Panc1 (cell line): ENCODE measurements at regions not wholly inside any gene's neighbourhood (a gene's known extent, or its start where the extent isn't known, plus 50 kb on each side); places are given as distances from the start of the nearest gene placed in this dataset.

Experiments
- ATAC-seq: fragments of 200-7000 bp; cut with Tn5 transposase; 2 replicates; pipeline ENCODE4 v1.9.1; 2020; ENCODE audit warnings: mild to moderate bottlenecking, moderate library complexity
- BruUV-seq: library from RNA; stranded (reverse); fragments of 400-500 nt; replicated peaks from 2 replicates; lab custom pipeline; 2021; lab: Mats Ljungman, UMichigan
- CTCF ChIA-PET: fragments of 300-600 bp; sonication (Branson Sonifier 250); formaldehyde crosslinking; loops from one replicate; lab custom pipeline; 2022; ENCODE audit warnings: antibody characterized with exemption; lab: Charles Lee
- POLR2A ChIA-PET: fragments of 300-600 bp; sonication (Branson Sonifier 250); formaldehyde crosslinking; loops from one replicate; lab custom pipeline; 2022; ENCODE audit warnings: antibody characterized with exemption; lab: Charles Lee
- DNase-seq: peaks from one replicate; pipeline ENCODE4 v3.0.0-alpha.2; 2010; ENCODE audit warnings: low read depth, low spot score
- H3K27ac ChIP-seq: 2 replicates; pipeline ENCODE4 v1.5.1; 2011; ENCODE audit warnings: mild to moderate bottlenecking, low read length, inconsistent platforms
- H3K27me3 ChIP-seq: fragments of 200-500 bp; sonication (Bioruptor generic); 2 replicates; pipeline ENCODE4 v1.6.0; 2014; ENCODE audit warnings: low read length, inconsistent platforms; ENCODE audit not compliant: control insufficient read depth, insufficient read depth
- H3K36me3 ChIP-seq: fragments of 200-500 bp; sonication (Bioruptor generic); 2 replicates; pipeline ENCODE4 v1.5.1; 2014; ENCODE audit warnings: inconsistent platforms, mild to moderate bottlenecking, low read length, moderate library complexity; ENCODE audit not compliant: control insufficient read depth, insufficient read depth
- H3K4me1 ChIP-seq: 2 replicates; pipeline ENCODE4 v1.5.1; 2011; ENCODE audit warnings: inconsistent platforms, mild to moderate bottlenecking, low read length, moderate library complexity; ENCODE audit not compliant: control insufficient read depth, insufficient read depth
- H3K4me3 ChIP-seq, 2 experiments: 2 replicates each; pipeline ENCODE4 v1.5.1; 2011 to 2012; ENCODE audit warnings: low read depth in 2 of 2, low read length in 2 of 2, mild to moderate bottlenecking in 2 of 2, inconsistent platforms in 1 of 2, moderate library complexity in 1 of 2
- H3K9me3 ChIP-seq: fragments of 200-500 bp; sonication (Bioruptor generic); 2 replicates; pipeline ENCODE4 v1.5.1; 2014; ENCODE audit warnings: low read depth, mild to moderate bottlenecking, inconsistent platforms, low read length, moderate library complexity; ENCODE audit not compliant: control insufficient read depth, insufficient read depth
- CTCF ChIP-seq: fragments of 450-650 bp; IDR thresholded peaks from 2 replicates; pipeline ENCODE4 v1.5.1; 2017; ENCODE audit warnings: mild to moderate bottlenecking
- POLR2AphosphoS5 ChIP-seq: IDR thresholded peaks from 2 replicates; pipeline ENCODE4 v1.6.1; 2012; ENCODE audit warnings: mild to moderate bottlenecking, low read depth, low read length, moderate library complexity
- REST ChIP-seq, 2 experiments: IDR thresholded peaks; 2 replicates each; pipeline ENCODE4 v1.6.1; 2011 to 2012; ENCODE audit warnings: low read depth in 2 of 2, control low read depth in 1 of 2, low read length in 1 of 2, mild to moderate bottlenecking in 1 of 2, moderate library complexity in 1 of 2; ENCODE audit not compliant: insufficient read depth in 1 of 2
- SIN3A ChIP-seq: IDR thresholded peaks from 2 replicates; pipeline ENCODE4 v1.6.1; 2012; ENCODE audit warnings: low read depth, mild to moderate bottlenecking, low read length, moderate library complexity, borderline replicate concordance; ENCODE audit not compliant: insufficient read depth
- TCF7L2 ChIP-seq: IDR thresholded peaks from 2 replicates; pipeline ENCODE4 v1.6.1; 2011; ENCODE audit warnings: mild to moderate bottlenecking, low read depth, low read length, inconsistent platforms
- in situ Hi-C: cut with HindIII; loops from 2 replicates; pipeline ENCODE4 v1.10.0; 2016; ENCODE audit warnings: low sequenced_read_pairs, low pct_unique_long_range_greater_than_20kb
- intact Hi-C: fragments of 100-400 bp; cut with micrococcal nuclease; formaldehyde crosslinking; loops from one replicate; pipeline ENCODE4 v1.10.0; 2022; ENCODE audit not compliant: unreplicated experiment

GRCh38 chr10:111801841-111802240, 381.7 kb downstream of the GPAM start:
- ChIA-PET CTCF (no interaction called here), POLR2A (no interaction called here)
- Histone ChIP-seq H3K27ac (no peak overlapping the region), H3K9me3 (no peaks in the 10 kb centered on the region), H3K4me3 (no peak overlapping the region), H3K36me3 (no peaks in the 10 kb centered on the region), H3K4me1 (no peaks in the 10 kb centered on the region), H3K27me3 (no peaks in the 10 kb centered on the region)
- no peak for DNase-seq
- no peak for ATAC-seq
- in situ Hi-C loops (no loop called here), intact Hi-C loops (no loop called here)
- no TSS peak for BruUV-seq
- TF ChIP-seq CTCF: no peak
- no peak for TF ChIP-seq TCF7L2
- TF ChIP-seq POLR2AphosphoS5: no peak
- TF ChIP-seq REST (IDR thresholded peaks at IDR 0.05; ENCODE audit: insufficient read depth in 1 of 2, low read depth in 2 of 2, low read length in 1 of 2): no peak
- no peak for TF ChIP-seq SIN3A

- in situ Hi-C loops (no loop called here), intact Hi-C loops (no loop called here)
- ChIA-PET CTCF (no interaction called here), POLR2A (no interaction called here)
- BruUV-seq: no TSS peak
- Histone ChIP-seq H3K4me1 (no peaks in the 10 kb centered on the region), H3K4me3 (no peak overlapping the region), H3K27me3 (no peaks in the 10 kb centered on the region), H3K36me3 (no peaks in the 10 kb centered on the region), H3K27ac (no peak overlapping the region), H3K9me3 (no peaks in the 10 kb centered on the region)
- no peak for TF ChIP-seq SIN3A
- TF ChIP-seq POLR2AphosphoS5: no peak
- no peak for ATAC-seq
- no peak for DNase-seq
These were observed 378.8 kb downstream of the GPAM start for GRCh38 chr10:111804781-111805180.

GRCh38 chr10:111811517-111811916, 372.0 kb downstream of the GPAM start:
- Histone ChIP-seq H3K4me3 (no peak overlapping the region), H3K4me1 (no peaks in the 10 kb centered on the region), H3K9me3 (no peaks in the 10 kb centered on the region), H3K27ac (no peak overlapping the region), H3K27me3 (no peaks in the 10 kb centered on the region), H3K36me3 (no peaks in the 10 kb centered on the region)
- POLR2A ChIA-PET: no interaction called here
- intact Hi-C loops (no loop called here), in situ Hi-C loops (no loop called here)
- DNase-seq: no peak
- TF ChIP-seq SIN3A (no peak), CTCF (no peak), REST (IDR thresholded peaks at IDR 0.05; ENCODE audit: insufficient read depth in 1 of 2, low read depth in 2 of 2, low read length in 1 of 2) (no peak), TCF7L2 (no peak), POLR2AphosphoS5 (no peak)
- CTCF ChIA-PET: no interaction called here
- ATAC-seq: no peak
- BruUV-seq: no TSS peak
